Smooth muscle cell (in vitro differentiated cells): ENCODE measurements at regions not wholly inside any gene's neighbourhood (a gene's known extent, or its start where the extent isn't known, plus 50 kb on each side); places are given as distances from the start of the nearest gene placed in this dataset.
A peak's percentile ranks its signal among the peaks of the same experiment; 100 is the strongest.

ENCODE experiments used
- DNase-seq: peaks from one replicate; lab custom pipeline; 2025; ENCODE audit not compliant: unreplicated experiment; lab: John Stamatoyannopoulos, UW
- H2AFZ ChIP-seq: fragments of 200-600 bp; sonication (generic); 2 replicates; pipeline ENCODE4 v1.6.0; 2016; ENCODE audit warnings: antibody characterized with exemption, low read depth, mild to moderate bottlenecking
- H3F3A ChIP-seq: fragments of 200-600 bp; sonication (generic); 2 replicates; pipeline ENCODE4 v1.6.0; 2017; ENCODE audit warnings: antibody characterized with exemption, low read depth
- H3K27ac ChIP-seq: fragments of 200-600 bp; sonication (generic); 2 replicates; pipeline ENCODE4 v1.5.1; 2016; ENCODE audit warnings: low read depth, mild to moderate bottlenecking
- H3K27me3 ChIP-seq: fragments of 200-600 bp; sonication (generic); 2 replicates; pipeline ENCODE4 v1.6.1; 2016; ENCODE audit warnings: low read depth, mild to moderate bottlenecking
- H3K36me3 ChIP-seq: fragments of 200-600 bp; sonication (generic); 2 replicates; pipeline ENCODE4 v1.5.1; 2016; ENCODE audit warnings: low read depth
- H3K4me1 ChIP-seq: fragments of 200-600 bp; sonication (generic); 2 replicates; pipeline ENCODE4 v1.5.1; 2016; ENCODE audit warnings: low read depth
- H3K4me2 ChIP-seq: fragments of 200-600 bp; sonication (generic); 2 replicates; pipeline ENCODE4 v1.6.0; 2016; ENCODE audit warnings: mild to moderate bottlenecking
- H3K4me3 ChIP-seq: fragments of 200-600 bp; sonication (generic); 2 replicates; pipeline ENCODE4 v1.5.1; 2016; ENCODE audit warnings: mild to moderate bottlenecking
- H3K79me2 ChIP-seq: fragments of 200-600 bp; sonication (generic); 2 replicates; pipeline ENCODE4 v1.6.0; 2016; ENCODE audit warnings: low read depth, mild to moderate bottlenecking
- H3K9ac ChIP-seq: fragments of 200-600 bp; sonication (generic); 2 replicates; pipeline ENCODE4 v1.6.0; 2016; ENCODE audit warnings: low read depth
- H3K9me3 ChIP-seq: fragments of 200-600 bp; sonication (generic); replicated peaks from 2 replicates; pipeline ENCODE4 v1.5.1; 2016; ENCODE audit warnings: low read depth
- H4K20me1 ChIP-seq: fragments of 200-600 bp; sonication (generic); 2 replicates; pipeline ENCODE4 v1.6.0; 2016; ENCODE audit warnings: low read depth
- CTCF ChIP-seq: fragments of 200-600 bp; sonication (generic); IDR thresholded peaks from 2 replicates; pipeline ENCODE4 v1.5.1; 2017; ENCODE audit warnings: borderline replicate concordance, mild to moderate bottlenecking, antibody characterized with exemption; ENCODE audit not compliant: insufficient read depth, poor library complexity, severe bottlenecking
- WGBS: methylation state at CpG from one replicate; pipeline ENCODE4 v1.1.7; 2016; ENCODE audit warnings: low lambda C conversion rate; 5-methylcytosine and 5-hydroxymethylcytosine counted together

- H3K79me2 ChIP-seq: no peaks in the 10 kb centered on the region
- TF ChIP-seq CTCF: no peak
- no peak overlapping the region for H3K4me2 ChIP-seq
- H3K27me3 ChIP-seq: no peaks in the 10 kb centered on the region
- no peaks in the 10 kb centered on the region for H3K9me3 ChIP-seq
- no peaks in the 10 kb centered on the region for H4K20me1 ChIP-seq
- 91% methylated on average over 12 of the region's 32 CpGs for WGBS
- no peak for DNase-seq
- no peak overlapping the region for H3K4me3 ChIP-seq
- no peak overlapping the region for H2AFZ ChIP-seq
- no peaks in the 10 kb centered on the region for H3K36me3 ChIP-seq
- no peaks in the 10 kb centered on the region for H3F3A ChIP-seq
- H3K27ac ChIP-seq: no peak overlapping the region
- no peak overlapping the region for H3K9ac ChIP-seq
- peaks cover 13% of the 10 kb centered on the region for H3K4me1 ChIP-seq
Observed at GRCh38 chr5:54649041-54649504, 131.5 kb downstream of the SNX18 start.

DNA sequence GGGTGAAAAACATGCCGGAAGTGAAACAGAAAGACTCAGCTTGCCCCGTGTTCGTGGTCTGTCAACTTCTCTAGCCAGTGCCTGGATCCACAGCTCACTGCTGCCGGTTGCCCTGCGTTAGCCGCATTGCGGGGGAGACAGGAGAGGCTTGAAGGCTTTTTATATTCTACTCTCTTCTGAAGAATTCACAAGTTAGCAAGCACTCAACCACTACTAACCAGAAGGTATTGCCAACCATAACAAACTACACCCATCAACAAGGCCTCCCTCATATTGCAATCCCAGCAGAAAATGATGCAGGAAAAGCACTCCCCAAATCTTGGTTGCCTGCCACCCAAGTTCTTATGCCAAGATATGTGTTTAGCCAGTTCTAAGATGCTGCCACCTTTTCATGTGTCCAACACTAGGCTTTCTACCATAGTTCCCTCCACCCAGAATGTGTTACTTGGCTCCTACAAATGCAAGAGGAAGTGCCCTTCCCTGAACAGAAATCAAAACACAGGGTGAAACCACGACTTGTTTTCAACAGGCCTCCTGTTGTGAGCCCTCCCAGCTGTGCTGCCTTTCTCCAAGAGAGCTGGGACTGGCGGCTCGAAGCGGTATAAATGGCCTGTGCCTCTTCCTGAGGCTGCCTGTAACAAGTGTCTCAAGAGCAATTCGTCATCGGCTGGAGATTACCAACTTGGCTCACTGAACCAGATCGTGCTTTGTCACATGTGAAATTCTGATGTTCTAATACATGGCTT, 129.0 kb downstream of the SNX18 start:
- H3K4me2 ChIP-seq: peak overlapping the region; percentile 18
- H3K4me1 ChIP-seq: peaks cover 13% of the 10 kb centered on the region
- H3K27ac ChIP-seq: no peak overlapping the region
- no peaks in the 10 kb centered on the region for H3K79me2 ChIP-seq
- no peaks in the 10 kb centered on the region for H4K20me1 ChIP-seq
- H3K9ac ChIP-seq: no peak overlapping the region
- no peak for DNase-seq
- TF ChIP-seq CTCF: no peak
- no peaks in the 10 kb centered on the region for H3K27me3 ChIP-seq
- no peak overlapping the region for H3K4me3 ChIP-seq
- 59% methylated on average over 14 of the region's 14 CpGs for WGBS
- H3F3A ChIP-seq: no peaks in the 10 kb centered on the region
- peak overlapping the region; percentile 69 for H2AFZ ChIP-seq
- H3K36me3 ChIP-seq: no peaks in the 10 kb centered on the region
- no peaks in the 10 kb centered on the region for H3K9me3 ChIP-seq

GRCh38 chr5:54645882-54646355, 128.4 kb downstream of the SNX18 start:
- no peak overlapping the region for H3K9ac ChIP-seq
- no peak overlapping the region for H3K27ac ChIP-seq
- no peak overlapping the region for H3K4me3 ChIP-seq
- DNase-seq: no peak
- no peak for TF ChIP-seq CTCF
- H4K20me1 ChIP-seq: no peaks in the 10 kb centered on the region
- H3K9me3 ChIP-seq: no peaks in the 10 kb centered on the region
- no peaks in the 10 kb centered on the region for H3K79me2 ChIP-seq
- H3K36me3 ChIP-seq: no peaks in the 10 kb centered on the region
- H2AFZ ChIP-seq: peak overlapping the region; percentile 69
- H3K4me2 ChIP-seq: peak overlapping the region; percentile 18
- no peaks in the 10 kb centered on the region for H3K27me3 ChIP-seq
- H3K4me1 ChIP-seq: peaks cover 13% of the 10 kb centered on the region
- 98% methylated on average over 2 of the region's 2 CpGs for WGBS
- no peaks in the 10 kb centered on the region for H3F3A ChIP-seq

- Histone ChIP-seq H3K36me3 (no peaks in the 10 kb centered on the region), H3K9me3 (no peaks in the 10 kb centered on the region), H3K4me1 (peaks cover 13% of the 10 kb centered on the region), H3K27me3 (no peaks in the 10 kb centered on the region), H3K9ac (no peak overlapping the region), H3K4me3 (no peak overlapping the region), H3K27ac (no peak overlapping the region), H3K4me2 (no peak overlapping the region), H2AFZ (no peak overlapping the region), H3K79me2 (no peaks in the 10 kb centered on the region), H3F3A (no peaks in the 10 kb centered on the region), H4K20me1 (no peaks in the 10 kb centered on the region)
- no peak for TF ChIP-seq CTCF
- 88% methylated on average over 4 of the region's 4 CpGs for WGBS
- DNase-seq: no peak
Observed at GRCh38 chr5:54644226-54644625, 126.7 kb downstream of the SNX18 start.
